ENCODE measurements at regions not wholly inside any gene's neighbourhood (a gene's known extent, or its start where the extent isn't known, plus 50 kb on each side); places are given as distances from the start of the nearest gene placed in this dataset.

DNA sequence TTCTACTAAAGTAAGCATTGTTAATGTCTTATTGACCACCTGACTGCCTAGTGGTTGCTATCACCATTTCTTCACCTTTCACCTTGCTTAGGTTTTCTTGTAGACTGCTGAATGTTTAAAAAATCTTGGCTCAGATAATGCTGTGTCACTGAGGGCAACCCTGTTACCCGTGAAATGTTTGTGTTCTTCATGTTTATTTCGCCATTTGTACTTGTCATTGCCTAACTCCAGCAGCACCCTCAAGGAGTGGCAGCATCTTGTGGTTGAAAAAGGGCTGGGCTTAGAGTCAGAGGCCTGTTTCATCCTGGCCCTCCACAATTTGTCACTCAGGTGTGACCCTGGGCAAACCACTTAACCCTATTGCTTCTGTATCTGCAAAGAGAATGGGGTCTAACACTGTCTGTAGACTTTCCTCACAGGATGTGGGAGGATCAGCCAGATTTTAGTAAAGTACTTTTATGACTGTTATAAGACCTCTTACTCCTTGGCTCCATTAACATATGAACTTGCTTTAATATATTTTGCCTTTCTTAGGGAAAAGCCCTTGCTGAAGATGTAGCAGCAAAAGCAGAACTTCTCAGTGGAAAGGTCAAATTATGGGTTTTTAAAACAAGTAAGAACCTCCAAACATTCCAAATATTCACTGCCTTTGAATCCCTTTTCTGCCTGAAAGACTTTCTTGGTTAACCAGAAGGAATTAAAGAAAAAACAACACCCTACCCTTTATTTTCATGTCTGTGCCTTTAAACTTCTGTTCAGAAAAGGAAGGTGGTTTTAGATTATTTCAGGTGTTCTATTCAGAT is 154.5 kb upstream of the C11orf87 start (continued):
- no peak for TF ChIP-seq ASH2L (IDR thresholded peaks at IDR 0.05; ENCODE audit: low read length)
